Mucosa of rectum (tissue), 2 donors: ENCODE measurements at regions not wholly inside any gene's neighbourhood (a gene's known extent, or its start where the extent isn't known, plus 50 kb on each side); places are given as distances from the start of the nearest gene placed in this dataset.
"Not testable (repeated sequence)": the region's sequence is repeated elsewhere in the genome, so short reads cannot be mapped to it uniquely, and the experiment has no call there.

Experiments
- H3K27ac ChIP-seq, 2 donors: one replicate each; pipeline ENCODE4 v1.7.0; 2013; ENCODE audit warnings: inconsistent platforms in 2 of 2, low read depth in 2 of 2, low read length in 2 of 2
- H3K27me3 ChIP-seq, 2 donors: one replicate each; pipeline ENCODE4 v1.7.0; 2013; ENCODE audit warnings: low read length in 2 of 2; ENCODE audit not compliant: control insufficient read depth in 2 of 2, insufficient read depth in 2 of 2
- H3K36me3 ChIP-seq, 2 donors: one replicate each; pipeline ENCODE4 v1.7.0; 2013; ENCODE audit warnings: low read length in 2 of 2; ENCODE audit not compliant: control insufficient read depth in 2 of 2, insufficient read depth in 2 of 2
- H3K4me1 ChIP-seq, 2 donors: one replicate each; pipeline ENCODE4 v1.7.0; 2013; ENCODE audit warnings: low read length in 2 of 2, mild to moderate bottlenecking in 1 of 2; ENCODE audit not compliant: control insufficient read depth in 2 of 2, insufficient read depth in 2 of 2
- H3K4me3 ChIP-seq, 2 donors: one replicate each; pipeline ENCODE4 v1.7.0; 2013; ENCODE audit warnings: low read length in 2 of 2
- H3K9ac ChIP-seq, 2 donors: one replicate each; pipeline ENCODE4 v1.7.0; 2013; ENCODE audit warnings: low read length in 2 of 2, low read depth in 1 of 2, mild to moderate bottlenecking in 1 of 2
- H3K9me3 ChIP-seq, 2 donors: one replicate each; pipeline ENCODE4 v1.7.0; 2013; ENCODE audit warnings: low read length in 2 of 2; ENCODE audit not compliant: control insufficient read depth in 2 of 2
- donor health status: healthy.
- donor health status: Normal muscosa, but diverticular disease.

DNA sequence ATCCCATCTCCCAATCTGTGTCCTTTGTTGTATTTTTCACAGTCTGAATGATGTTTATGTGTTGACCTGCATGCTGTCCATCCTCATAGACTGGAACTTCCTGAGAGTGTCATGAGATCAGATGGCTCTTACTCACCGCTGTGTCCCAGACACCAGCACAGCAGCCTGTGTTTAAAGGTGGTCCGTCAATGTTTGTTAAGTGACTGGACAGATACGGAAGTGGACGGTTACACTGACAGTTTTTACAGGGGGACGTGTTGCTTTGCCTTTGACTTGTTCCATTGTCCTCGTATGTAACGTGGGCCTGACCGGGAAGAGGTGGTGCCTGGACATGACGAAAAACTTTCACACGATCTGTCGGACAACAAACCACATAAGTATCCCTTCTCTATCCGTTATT lies 56.7 kb upstream of the SULF2 start:
- H3K9me3 ChIP-seq, H3K4me1 ChIP-seq, H3K4me3 ChIP-seq, H3K9ac ChIP-seq, H3K36me3 ChIP-seq, H3K27ac ChIP-seq, H3K27me3 ChIP-seq: not testable (repeated sequence)

DNA sequence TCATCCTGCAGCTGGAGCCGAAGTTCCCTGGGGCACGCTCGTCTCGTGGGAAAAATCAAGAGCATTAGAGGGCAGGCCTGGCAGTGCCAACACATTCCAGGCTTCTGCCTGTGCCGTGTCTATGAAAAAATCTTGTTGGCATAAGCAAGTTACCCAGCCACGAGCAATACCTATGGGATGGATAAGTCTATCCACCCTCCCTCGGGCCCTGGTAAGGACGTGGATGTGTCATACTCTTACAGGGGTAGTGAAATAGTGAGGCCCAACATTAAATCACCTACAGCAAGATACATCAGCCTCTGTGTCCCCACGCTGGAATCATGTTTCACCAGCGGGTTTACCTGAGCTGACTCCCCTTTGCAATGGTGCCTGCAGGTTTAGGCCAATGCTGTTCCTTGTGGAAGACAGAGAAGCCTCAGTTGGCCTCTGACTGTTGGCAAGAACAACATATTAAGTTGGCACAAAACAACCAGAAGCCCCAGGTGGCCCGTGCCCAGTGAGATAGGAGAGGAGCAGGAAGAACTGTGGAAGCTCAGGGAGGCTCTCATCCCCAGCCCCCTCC lies 51.1 kb upstream of the SULF2 start:
- not testable (repeated sequence) for H3K9ac ChIP-seq, H3K27ac ChIP-seq, H3K27me3 ChIP-seq, H3K4me1 ChIP-seq, H3K4me3 ChIP-seq, H3K9me3 ChIP-seq, H3K36me3 ChIP-seq
